PC-9 (cell line): ENCODE measurements at regions not wholly inside any gene's neighbourhood (a gene's known extent, or its start where the extent isn't known, plus 50 kb on each side); places are given as distances from the start of the nearest gene placed in this dataset.

Experiments
- BruUV-seq: library from RNA; stranded (reverse); fragments of 400-500 nt; replicated peaks from 2 replicates; lab custom pipeline; 2021; lab: Mats Ljungman, UMichigan
- CTCF ChIA-PET: fragments of 300-600 bp; sonication (Branson Sonifier 250); formaldehyde crosslinking; loops from one replicate; lab custom pipeline; 2022; ENCODE audit warnings: antibody characterized with exemption; lab: Charles Lee
- POLR2A ChIA-PET: fragments of 300-600 bp; sonication (Branson Sonifier 250); formaldehyde crosslinking; loops from one replicate; lab custom pipeline; 2022; ENCODE audit warnings: antibody characterized with exemption; ENCODE audit not compliant: unreplicated experiment; lab: Charles Lee
- DNase-seq, 2 experiments: peaks; one replicate each; pipeline versions ENCODE4 v3.0.0 to v3.0.0-alpha.2; 2015 to 2022; ENCODE audit warnings: mixed read lengths in 1 of 2
- H2AFZ ChIP-seq: fragments of 200-600 bp; sonication (generic); 2 replicates; pipeline ENCODE4 v1.8.1; 2017; ENCODE audit warnings: antibody characterized with exemption
- H3F3A ChIP-seq: fragments of 200-600 bp; sonication (generic); 2 replicates; pipeline ENCODE4 v1.8.1; 2017; ENCODE audit warnings: antibody characterized with exemption, mild to moderate bottlenecking, low read depth; ENCODE audit not compliant: insufficient read depth
- H3K27ac ChIP-seq: fragments of 200-600 bp; sonication (generic); 2 replicates; pipeline ENCODE4 v1.6.1; 2016; ENCODE audit warnings: mixed run types
- H3K27me3 ChIP-seq: fragments of 200-600 bp; sonication (generic); 2 replicates; pipeline ENCODE4 v1.6.1; 2016; ENCODE audit warnings: low read depth, mixed run types; ENCODE audit not compliant: insufficient read depth
- H3K36me3 ChIP-seq: fragments of 200-600 bp; sonication (generic); 2 replicates; pipeline ENCODE4 v1.6.1; 2016; ENCODE audit warnings: low read depth, mixed run types
- H3K4me1 ChIP-seq: fragments of 200-600 bp; sonication (generic); replicated peaks from 2 replicates; pipeline ENCODE4 v1.6.1; 2016; ENCODE audit warnings: mixed run types; ENCODE audit not compliant: insufficient read depth
- H3K4me2 ChIP-seq: fragments of 200-600 bp; sonication (generic); 2 replicates; pipeline ENCODE4 v1.6.1; 2017; ENCODE audit warnings: mixed run types
- H3K4me3 ChIP-seq: fragments of 200-600 bp; sonication (generic); 2 replicates; pipeline ENCODE4 v1.6.1; 2016; ENCODE audit warnings: mixed run types
- H3K79me2 ChIP-seq: fragments of 200-600 bp; sonication (generic); 2 replicates; pipeline ENCODE4 v1.6.1; 2017; ENCODE audit warnings: low read depth, mixed run types
- H3K9me2 ChIP-seq: fragments of 200-600 bp; sonication (generic); 2 replicates; pipeline ENCODE4 v1.8.1; 2017; ENCODE audit warnings: mild to moderate bottlenecking; ENCODE audit not compliant: insufficient read depth
- H3K9me3 ChIP-seq: fragments of 200-600 bp; sonication (generic); 2 replicates; pipeline ENCODE4 v1.8.1; 2016; ENCODE audit warnings: low read depth; ENCODE audit not compliant: insufficient read depth
- H4K20me1 ChIP-seq: fragments of 200-600 bp; sonication (generic); 2 replicates; pipeline ENCODE4 v1.8.1; 2017; ENCODE audit not compliant: insufficient read depth
- CTCF ChIP-seq: fragments of 200-600 bp; sonication (generic); conservative IDR thresholded peaks from 2 replicates; pipeline ENCODE4 v1.6.1; 2017; ENCODE audit warnings: mixed run types, antibody characterized with exemption, mild to moderate bottlenecking, moderate library complexity
- EZH2 ChIP-seq: fragments of 200-600 bp; sonication (generic); IDR thresholded peaks from 2 replicates; pipeline ENCODE4 v1.8.0; 2017; ENCODE audit warnings: antibody characterized with exemption, low read depth
- intact Hi-C: fragments of 100-400 bp; cut with micrococcal nuclease; formaldehyde crosslinking; loops from one replicate; pipeline ENCODE4 v1.10.0; 2022; ENCODE audit not compliant: unreplicated experiment

- H2AFZ ChIP-seq = no peak overlapping the region
- no peak overlapping the region for H3K4me3 ChIP-seq
- H3K4me2 ChIP-seq = no peak overlapping the region
- no peaks in the 10 kb centered on the region for H3K36me3 ChIP-seq
- no peaks in the 10 kb centered on the region for H3K9me3 ChIP-seq
- no peaks in the 10 kb centered on the region for H4K20me1 ChIP-seq
- H3K27ac ChIP-seq = no peak overlapping the region
- POLR2A ChIA-PET = no interaction called here
- CTCF ChIA-PET = no interaction called here
- H3K79me2 ChIP-seq = no peaks in the 10 kb centered on the region
- TF ChIP-seq EZH2 = no peak
- H3K4me1 ChIP-seq = no peaks in the 10 kb centered on the region
- BruUV-seq = no TSS peak
- H3K9me2 ChIP-seq = no peaks in the 10 kb centered on the region
- no peak for DNase-seq
- intact Hi-C loops = no loop called here
- H3K27me3 ChIP-seq = peaks cover 54% of the 10 kb centered on the region
- no peaks in the 10 kb centered on the region for H3F3A ChIP-seq
These were observed 131.8 kb downstream of the ACTL8 start for GRCh38 chr1:17886838-17887441.

DNA sequence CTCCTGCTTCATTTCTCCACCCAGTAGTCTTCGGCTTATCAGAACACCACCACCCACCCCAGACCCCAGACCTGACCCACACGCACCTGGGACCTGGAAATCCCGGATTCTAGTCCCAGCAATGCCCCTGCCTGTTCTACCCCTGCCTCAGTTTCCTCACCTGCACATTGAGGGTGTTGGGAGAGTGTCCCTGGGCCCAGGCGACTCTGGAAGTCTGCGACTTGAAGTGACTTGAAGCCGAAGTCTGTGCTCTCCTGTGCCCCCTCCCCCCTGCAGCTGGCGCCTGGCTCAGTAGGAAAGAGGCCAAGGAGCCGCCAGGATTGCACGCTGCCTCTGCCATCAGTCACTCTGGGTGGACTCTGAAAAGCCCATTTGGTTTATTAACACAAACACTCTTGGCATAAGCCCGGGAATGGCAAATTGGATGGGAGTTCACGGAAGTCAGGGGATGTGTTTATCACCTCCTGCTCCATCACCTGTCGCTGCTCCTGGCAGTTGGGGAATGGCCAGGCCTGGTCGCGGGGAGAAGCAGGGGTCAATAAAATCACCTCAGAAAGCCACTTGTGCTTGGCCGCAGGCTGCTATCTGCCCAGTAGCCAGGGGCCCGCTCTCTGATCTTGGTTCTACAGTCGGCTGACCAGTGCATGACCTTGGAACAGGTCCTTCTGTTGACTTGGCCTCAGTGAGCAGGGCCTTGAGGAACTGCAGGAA is 132.7 kb downstream of the ACTL8 start:
- Histone ChIP-seq H3K4me1 (no peaks in the 10 kb centered on the region), H3K27ac (no peak overlapping the region), H3K27me3 (peaks cover 62% of the 10 kb centered on the region), H4K20me1 (no peaks in the 10 kb centered on the region), H3K4me3 (no peak overlapping the region), H3K36me3 (no peaks in the 10 kb centered on the region), H3K79me2 (no peaks in the 10 kb centered on the region), H3K9me3 (no peaks in the 10 kb centered on the region), H3F3A (no peaks in the 10 kb centered on the region), H2AFZ (no peak overlapping the region), H3K9me2 (no peaks in the 10 kb centered on the region), H3K4me2 (no peak overlapping the region)
- no peak for DNase-seq
- intact Hi-C loops = no loop called here
- CTCF ChIA-PET = no interaction called here
- TF ChIP-seq EZH2 (no peak), CTCF (no peak)
- BruUV-seq = no TSS peak
- POLR2A ChIA-PET = no interaction called here

DNA sequence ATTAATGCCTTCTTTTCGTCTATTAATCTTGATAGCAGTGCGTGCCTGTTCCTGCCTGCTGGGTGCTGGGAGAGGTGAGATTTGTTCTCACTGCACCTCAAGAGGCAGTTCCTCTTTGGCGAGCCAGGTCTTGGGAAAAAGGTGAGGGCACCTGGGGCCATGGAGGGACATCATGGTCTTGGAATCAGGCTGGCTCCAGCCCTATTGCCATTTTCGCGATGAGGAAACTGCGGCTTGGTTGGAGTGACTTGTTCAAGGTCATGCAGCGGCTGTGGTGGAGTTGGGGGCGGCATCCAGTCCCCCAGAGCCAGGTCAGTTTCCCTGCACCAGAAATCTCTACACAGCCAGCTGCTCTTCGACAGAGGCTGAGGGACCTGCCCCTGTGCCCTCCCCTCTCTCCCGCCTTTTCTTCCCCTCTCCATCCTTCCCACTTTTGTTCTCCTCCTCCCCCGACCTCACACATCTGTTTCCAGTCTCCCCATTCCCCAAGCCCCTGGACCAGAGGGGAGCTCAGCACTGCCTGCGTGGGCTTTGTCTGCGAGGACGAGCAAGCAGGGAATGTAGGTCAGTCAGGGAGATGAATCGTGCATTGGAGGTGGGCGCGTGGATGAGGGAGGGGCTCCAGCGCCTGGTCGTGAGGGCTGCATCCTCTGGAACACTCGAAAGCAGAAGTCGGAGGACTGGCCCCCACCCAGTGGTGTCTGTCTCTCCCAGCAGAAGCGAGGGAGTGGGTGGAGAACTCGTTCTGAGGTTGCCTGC is 135.1 kb downstream of the ACTL8 start:
- no peaks in the 10 kb centered on the region for H3K4me1 ChIP-seq
- H3K9me2 ChIP-seq = no peaks in the 10 kb centered on the region
- TF ChIP-seq CTCF = no peak
- TF ChIP-seq EZH2 = no peak
- H3K9me3 ChIP-seq = no peaks in the 10 kb centered on the region
- intact Hi-C loops = no loop called here
- H4K20me1 ChIP-seq = no peaks in the 10 kb centered on the region
- H3K79me2 ChIP-seq = no peaks in the 10 kb centered on the region
- H3K27ac ChIP-seq = no peak overlapping the region
- no peak overlapping the region for H2AFZ ChIP-seq
- no peak overlapping the region for H3K4me3 ChIP-seq
- no peaks in the 10 kb centered on the region for H3K36me3 ChIP-seq
- BruUV-seq = no TSS peak
- CTCF ChIA-PET = interaction anchor here (0.6 kb wide), 1 partner anchor 136 kb away, joined by 6 read pairs; no protein-coding TSS in a partner anchor
- H3F3A ChIP-seq = no peaks in the 10 kb centered on the region
- DNase-seq = no peak
- POLR2A ChIA-PET = interaction anchor here (0.6 kb wide), 1 partner anchor 56 kb away, joined by 16 read pairs; no protein-coding TSS in a partner anchor
- H3K4me2 ChIP-seq = no peak overlapping the region
- H3K27me3 ChIP-seq = peaks cover 69% of the 10 kb centered on the region
